ENCODE measurements at regions not wholly inside any gene's neighbourhood (a gene's known extent, or its start where the extent isn't known, plus 50 kb on each side); places are given as distances from the start of the nearest gene placed in this dataset.
"Not testable (repeated sequence)": the region's sequence is repeated elsewhere in the genome, so short reads cannot be mapped to it uniquely, and the experiment has no call there.

GRCh38 chr4:3585567-3585966 lies 53.3 kb upstream of the LRPAP1 start:
- not testable (repeated sequence) for ATAC-seq
- WGBS, 2 donors = 47 to 55% methylated on average over 7 of the region's 7 CpGs

GRCh38 chr4:3582091-3582475 lies 49.9 kb upstream of the LRPAP1 start:
- Histone ChIP-seq H3K27me3 (no peaks in the 10 kb centered on the region), H3K9me3 (no peaks in the 10 kb centered on the region), H3K36me3 (replicated peaks in 1 of 2; ENCODE audit: insufficient read depth in 1 of 2, low read depth in 2 of 2) (no peaks in the 10 kb centered on the region), H3K4me3 (no peak overlapping the region), H3K27ac (no peak overlapping the region), H3K4me1 (no peaks in the 10 kb centered on the region)
- TF ChIP-seq POLR2A (IDR thresholded peaks at IDR 0.05) (no peak), CTCF (IDR thresholded peaks at IDR 0.05) (no peak)
- no peak for DNase-seq
- 60 to 81% methylated on average over 3 to 5 of the region's 5 CpGs for WGBS, 2 donors
- intact Hi-C loops (cut with DNase I) = no loop called here
- no peak for ATAC-seq

More at GRCh38 chr4:3585567-3585966, 53.3 kb upstream of the LRPAP1 start:
- intact Hi-C loops (cut with DNase I); H3K27ac ChIP-seq; H3K4me1 ChIP-seq; H3K36me3 ChIP-seq (replicated peaks in 1 of 2; ENCODE audit: insufficient read depth in 1 of 2, low read depth in 2 of 2); H3K9me3 ChIP-seq; H3K4me3 ChIP-seq; H3K27me3 ChIP-seq: not testable (repeated sequence)
- DNase-seq = peak in 1 of 4 donors; percentile 8

Data from body of pancreas (tissue), 4 donors.